HG02970 (cell line): ENCODE measurements at regions not wholly inside any gene's neighbourhood (a gene's known extent, or its start where the extent isn't known, plus 50 kb on each side); places are given as distances from the start of the nearest gene placed in this dataset.

ENCODE experiments used
- ATAC-seq: cut with Tn5 transposase; IDR thresholded peaks from one replicate; pipeline ENCODE4 v1.9.1; 2021; ENCODE audit warnings: mild to moderate bottlenecking, moderate library complexity, moderate number of reproducible peaks; ENCODE audit not compliant: unreplicated experiment, low FRiP score

- ATAC-seq: no peak
These were observed 484.2 kb upstream of the THBS1 start for GRCh38 chr15:39096608-39097205.

- ATAC-seq: no peak
These were observed 481.4 kb upstream of the THBS1 start for GRCh38 chr15:39099524-39099923.

GRCh38 chr15:39100106-39100660 is 480.7 kb upstream of the THBS1 start:
- ATAC-seq: no peak

GRCh38 chr15:39102431-39102830 is 478.4 kb upstream of the THBS1 start:
- no peak for ATAC-seq

GRCh38 chr15:39106950-39107349 is 473.9 kb upstream of the THBS1 start:
- ATAC-seq: no peak

GRCh38 chr15:39108021-39108420 is 472.9 kb upstream of the THBS1 start:
- no peak for ATAC-seq

- ATAC-seq: no peak
These were observed 470.5 kb upstream of the THBS1 start for GRCh38 chr15:39110336-39110735.

- no peak for ATAC-seq
These were observed 470.1 kb upstream of the THBS1 start for GRCh38 chr15:39110746-39111145.

- no peak for ATAC-seq
These were observed 467.1 kb upstream of the THBS1 start for GRCh38 chr15:39113741-39114140.

GRCh38 chr15:39114690-39115378 is 466.0 kb upstream of the THBS1 start:
- no peak for ATAC-seq

GRCh38 chr15:39115379-39116057 is 465.4 kb upstream of the THBS1 start:
- no peak for ATAC-seq

GRCh38 chr15:39118510-39118909 is 462.4 kb upstream of the THBS1 start:
- ATAC-seq: no peak

- ATAC-seq: no peak
These were observed 456.7 kb upstream of the THBS1 start for GRCh38 chr15:39124155-39124552.

GRCh38 chr15:39124553-39125171 is 456.2 kb upstream of the THBS1 start:
- no peak for ATAC-seq

- no peak for ATAC-seq
These were observed 455.7 kb upstream of the THBS1 start for GRCh38 chr15:39125226-39125625.

- ATAC-seq: no peak
These were observed 455.0 kb upstream of the THBS1 start for GRCh38 chr15:39125904-39126303.

GRCh38 chr15:39127151-39127790 is 453.6 kb upstream of the THBS1 start:
- no peak for ATAC-seq

- ATAC-seq: no peak
These were observed 452.8 kb upstream of the THBS1 start for GRCh38 chr15:39127925-39128617.

GRCh38 chr15:39128746-39129145 is 452.1 kb upstream of the THBS1 start:
- no peak for ATAC-seq
